Fibroblast of the aortic adventitia (primary cell): ENCODE measurements at regions not wholly inside any gene's neighbourhood (a gene's known extent, or its start where the extent isn't known, plus 50 kb on each side); places are given as distances from the start of the nearest gene placed in this dataset.

Source experiments
- DNase-seq: peaks from one replicate; pipeline ENCODE4 v3.0.0-alpha.2; 2010; ENCODE audit warnings: low read depth
- H3K4me3 ChIP-seq: 2 replicates; pipeline ENCODE4 v1.5.1; 2011; ENCODE audit warnings: low read depth, mild to moderate bottlenecking, control low read depth, low read length, moderate library complexity
- TF ChIP-seq, protein P1 (sequence below): IDR thresholded peaks from 2 replicates; pipeline ENCODE4 v1.5.1; 2011; ENCODE audit warnings: mild to moderate bottlenecking, low read length, control low read depth, inconsistent platforms; ENCODE audit not compliant: insufficient read depth

DNA sequence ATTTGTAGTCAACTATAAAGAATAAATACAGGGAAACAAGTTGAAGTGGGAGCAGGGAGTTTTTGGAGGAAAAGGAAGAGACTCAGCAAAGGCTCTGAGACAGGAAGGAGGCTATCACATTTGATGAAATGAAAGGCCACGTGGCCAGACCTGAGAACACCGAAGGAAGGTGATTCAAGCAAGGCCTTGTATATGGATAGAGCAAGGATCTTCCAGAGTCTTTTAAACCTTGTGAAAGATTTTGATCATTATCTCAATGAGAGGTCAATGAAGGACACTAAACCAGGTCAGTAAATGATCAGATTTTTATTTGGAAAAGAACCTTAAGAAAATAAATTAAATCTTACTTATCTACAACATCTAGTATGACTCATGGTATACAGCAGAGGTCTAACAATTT is 523.5 kb downstream of the SLC16A7 start:
- TF ChIP-seq, protein P1, sequence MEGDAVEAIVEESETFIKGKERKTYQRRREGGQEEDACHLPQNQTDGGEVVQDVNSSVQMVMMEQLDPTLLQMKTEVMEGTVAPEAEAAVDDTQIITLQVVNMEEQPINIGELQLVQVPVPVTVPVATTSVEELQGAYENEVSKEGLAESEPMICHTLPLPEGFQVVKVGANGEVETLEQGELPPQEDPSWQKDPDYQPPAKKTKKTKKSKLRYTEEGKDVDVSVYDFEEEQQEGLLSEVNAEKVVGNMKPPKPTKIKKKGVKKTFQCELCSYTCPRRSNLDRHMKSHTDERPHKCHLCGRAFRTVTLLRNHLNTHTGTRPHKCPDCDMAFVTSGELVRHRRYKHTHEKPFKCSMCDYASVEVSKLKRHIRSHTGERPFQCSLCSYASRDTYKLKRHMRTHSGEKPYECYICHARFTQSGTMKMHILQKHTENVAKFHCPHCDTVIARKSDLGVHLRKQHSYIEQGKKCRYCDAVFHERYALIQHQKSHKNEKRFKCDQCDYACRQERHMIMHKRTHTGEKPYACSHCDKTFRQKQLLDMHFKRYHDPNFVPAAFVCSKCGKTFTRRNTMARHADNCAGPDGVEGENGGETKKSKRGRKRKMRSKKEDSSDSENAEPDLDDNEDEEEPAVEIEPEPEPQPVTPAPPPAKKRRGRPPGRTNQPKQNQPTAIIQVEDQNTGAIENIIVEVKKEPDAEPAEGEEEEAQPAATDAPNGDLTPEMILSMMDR = no peak
- DNase-seq = no peak
- no peak overlapping the region for H3K4me3 ChIP-seq

DNA sequence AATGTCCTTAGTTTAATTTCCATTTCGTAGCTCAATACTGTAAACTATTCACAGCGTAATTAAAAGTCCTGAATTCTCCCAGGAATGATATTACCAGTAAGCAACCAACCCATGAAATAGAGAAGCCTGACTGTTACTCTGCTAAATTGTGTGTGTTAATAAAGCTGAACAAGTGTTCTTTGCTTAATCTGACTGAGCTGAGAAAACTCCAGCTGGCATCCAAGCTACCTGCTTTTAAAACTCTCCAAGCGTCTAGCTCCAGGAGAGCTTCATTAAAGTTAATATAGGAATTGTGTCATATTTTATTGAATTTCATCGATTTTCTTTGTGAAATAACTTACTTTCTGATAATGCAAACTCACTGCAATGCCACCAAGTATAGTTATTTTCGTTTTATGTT is 524.4 kb downstream of the SLC16A7 start:
- TF ChIP-seq, protein P1 = no peak
- H3K4me3 ChIP-seq = no peak overlapping the region

DNA sequence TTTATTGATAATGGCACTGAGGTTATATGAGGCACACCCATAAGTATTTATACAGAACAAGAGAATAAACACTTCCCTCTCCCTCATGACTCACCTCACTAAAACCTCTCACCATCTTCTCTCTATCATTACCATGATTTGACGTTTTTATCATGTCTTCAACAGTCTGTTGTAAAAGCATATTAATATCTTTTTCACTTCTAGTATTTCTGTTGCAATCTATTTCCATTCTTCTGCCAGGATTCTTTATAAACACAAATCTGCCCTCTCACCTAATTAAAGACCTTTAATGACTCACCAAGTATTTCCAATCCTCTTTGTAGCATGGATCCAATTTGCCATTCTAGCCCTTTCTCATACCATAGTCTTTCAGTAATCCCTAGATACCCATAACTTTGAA is 527.7 kb downstream of the SLC16A7 start:
- TF ChIP-seq, protein P1 = no peak
- no peak overlapping the region for H3K4me3 ChIP-seq
- peak; percentile 34 for DNase-seq

More for the DNA sequence above, 524.4 kb downstream of the SLC16A7 start:
- no peak for DNase-seq

DNA sequence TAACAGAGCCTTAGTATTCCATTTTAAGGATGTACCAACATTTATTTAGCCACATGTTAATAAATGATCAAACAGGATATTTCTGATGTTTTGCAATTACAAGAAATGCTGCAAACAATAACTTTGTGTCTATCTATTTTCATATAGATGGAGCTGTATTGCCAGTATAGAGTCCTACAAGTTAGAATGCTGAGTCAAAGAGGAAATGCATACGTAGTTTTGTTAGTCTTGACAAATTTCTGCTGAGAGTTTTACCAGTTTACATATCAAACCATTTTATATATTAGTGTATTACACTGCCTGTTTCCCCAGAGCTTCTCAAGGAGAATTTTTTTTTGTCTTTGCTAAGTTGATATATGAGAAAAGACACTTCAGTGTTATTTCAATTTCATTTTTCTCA is 541.7 kb downstream of the SLC16A7 start:
- no peak for DNase-seq
- TF ChIP-seq, protein P1 = no peak
- H3K4me3 ChIP-seq = no peak overlapping the region

DNA sequence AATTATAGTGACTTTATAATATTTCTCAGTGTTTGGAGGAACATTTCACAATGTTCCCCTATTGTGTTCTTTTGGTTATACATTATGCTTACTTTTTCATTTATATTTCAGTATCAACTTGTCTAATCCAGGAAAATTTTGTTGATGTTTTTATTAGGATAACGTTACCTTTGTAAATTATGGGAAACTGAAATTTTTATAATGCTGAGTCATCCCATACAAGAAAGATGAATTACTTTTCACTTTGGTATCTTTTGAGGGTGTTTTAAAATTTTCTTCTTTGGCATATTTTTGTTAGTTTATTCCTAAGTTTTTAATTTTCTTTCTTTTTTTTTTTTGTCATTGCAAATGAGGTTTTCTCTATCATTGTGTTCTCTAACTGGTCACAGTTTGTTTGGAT is 542.7 kb downstream of the SLC16A7 start:
- TF ChIP-seq, protein P1 = no peak

DNA sequence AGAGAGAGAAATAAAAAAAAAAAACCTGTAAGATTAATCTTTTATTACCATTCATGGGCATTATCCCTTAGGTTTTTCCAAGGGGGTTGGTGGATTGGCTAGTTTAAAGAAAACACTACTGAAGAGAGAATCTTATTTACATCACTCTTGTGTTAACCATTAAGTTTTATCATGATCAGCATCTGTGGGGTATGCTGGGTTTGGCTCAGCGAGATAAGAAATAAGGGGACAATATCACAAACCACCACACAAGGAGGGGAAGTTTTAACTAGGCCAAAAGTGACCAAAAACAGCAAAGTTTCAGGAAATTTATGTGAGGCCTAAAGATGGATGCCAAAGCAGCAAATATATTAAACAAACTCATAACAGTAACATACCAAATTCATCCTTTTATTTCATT is 548.6 kb downstream of the SLC16A7 start:
- DNase-seq = no peak
- TF ChIP-seq, protein P1 = no peak
- H3K4me3 ChIP-seq = no peak overlapping the region

More for the DNA sequence above, 542.7 kb downstream of the SLC16A7 start:
- DNase-seq = no peak
- H3K4me3 ChIP-seq = no peak overlapping the region

DNA sequence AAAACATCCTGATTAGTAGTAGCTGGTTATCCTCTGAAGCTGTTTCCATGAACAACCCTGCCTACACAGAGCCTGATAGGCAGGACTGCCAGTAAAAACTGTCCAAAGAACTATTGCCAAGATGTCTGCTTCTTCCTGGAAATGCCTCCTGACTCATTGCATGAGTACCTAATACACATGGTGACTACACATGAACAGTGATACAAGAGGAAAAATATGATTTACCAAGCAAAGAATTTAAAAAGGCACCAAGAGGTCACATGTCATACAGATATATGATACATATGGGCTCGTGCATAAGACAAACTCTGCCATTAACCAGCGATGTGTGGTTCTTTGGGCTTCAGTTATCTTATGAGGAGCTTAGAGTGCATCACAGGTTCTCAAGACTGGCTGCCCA is 552.3 kb downstream of the SLC16A7 start:
- H3K4me3 ChIP-seq = no peak overlapping the region
- peak; percentile 97 for DNase-seq
- TF ChIP-seq, protein P1 = no peak
